HepG2 (cell line): ENCODE measurements at regions not wholly inside any gene's neighbourhood (a gene's known extent, or its start where the extent isn't known, plus 50 kb on each side); places are given as distances from the start of the nearest gene placed in this dataset.

ENCODE experiments used
- ATAC-seq: fragments of 200-7000 bp; cut with Tn5 transposase; 3 replicates; pipeline ENCODE4 v1.9.1; 2020; ENCODE audit warnings: mild to moderate bottlenecking, moderate library complexity
- BruUV-seq: library from RNA; stranded (reverse); fragments of 400-500 nt; replicated peaks from 2 replicates; lab custom pipeline; 2021; lab: Mats Ljungman, UMichigan
- CTCF ChIA-PET: fragments of 300-600 bp; formaldehyde crosslinking; extraction: SDS; loops from one replicate; lab custom pipeline; 2021; ENCODE audit warnings: low total read pairs, inconsistent platforms, low intra/inter-chr PET ratio; lab: Yijun Ruan, JAX
- POLR2A ChIA-PET: fragments of 350-600 bp; sonication (Branson Sonifier 250); formaldehyde crosslinking; loops from one replicate; lab custom pipeline; 2020; ENCODE audit warnings: antibody characterized with exemption, inconsistent platforms; lab: Yijun Ruan, JAX
- DNase-seq: peaks from one replicate; pipeline ENCODE4 v3.0.0-alpha.2; 2015; ENCODE audit warnings: low spot score
- FAIRE-seq: peaks from 3 replicates; lab custom pipeline; 2011; peaks lifted over from hg19 to GRCh38; lab: Jason Lieb, UNC
- H2AFZ ChIP-seq: one replicate; pipeline ENCODE4 v1.6.1; 2011; ENCODE audit warnings: low read length, inconsistent platforms
- H3K27ac ChIP-seq: fragments of 300-600 bp; 3 replicates; pipeline ENCODE4 v1.8.0; 2011; ENCODE audit warnings: mixed run types, mild to moderate bottlenecking, mixed read lengths, low read length, inconsistent platforms; ENCODE audit not compliant: insufficient read depth; ENCODE audit errors: extremely low read length
- H3K27me3 ChIP-seq, 2 experiments: fragments of 200-600 bp in 1 of 2; 2 replicates in 1 of 2; 3 replicates in 1 of 2; pipeline versions ENCODE4 v1.6.0 to v1.8.0; 2011; ENCODE audit warnings: low read length in 2 of 2, mild to moderate bottlenecking in 2 of 2, moderate library complexity in 2 of 2, inconsistent platforms in 1 of 2; ENCODE audit not compliant: insufficient read depth in 2 of 2, control insufficient read depth in 1 of 2
- H3K36me3 ChIP-seq, 2 experiments: fragments of 200-600 bp in 1 of 2; replicated peaks in 1 of 2; 2 replicates in 1 of 2; 3 replicates in 1 of 2; pipeline versions ENCODE4 v1.5.1 to v1.8.0; 2011; ENCODE audit warnings: low read length in 2 of 2, inconsistent platforms in 1 of 2; ENCODE audit not compliant: insufficient read depth in 2 of 2, control insufficient read depth in 1 of 2
- H3K4me1 ChIP-seq: 2 replicates; pipeline ENCODE4 v1.5.1; 2012; ENCODE audit warnings: low read length, inconsistent platforms; ENCODE audit not compliant: insufficient read depth
- H3K4me2 ChIP-seq: 2 replicates; pipeline ENCODE4 v1.6.0; 2011; ENCODE audit warnings: low read depth, low read length, inconsistent platforms
- H3K4me3 ChIP-seq, 3 experiments: fragments of 200-600 bp in 1 of 3; sonication (generic), shearing (Covaris generic) in 1 of 3; replicated peaks in 1 of 3; 2 replicates each; pipeline ENCODE4 v1.5.1; 2011 to 2016; ENCODE audit warnings: low read length in 3 of 3, inconsistent platforms in 2 of 3, low read depth in 2 of 3, mild to moderate bottlenecking in 2 of 3, control low read depth in 1 of 3, mixed read lengths in 1 of 3; ENCODE audit not compliant: insufficient read depth in 1 of 3
- H3K79me2 ChIP-seq: one replicate; pipeline ENCODE4 v1.6.1; 2011; ENCODE audit warnings: low read length, inconsistent platforms; ENCODE audit not compliant: insufficient read depth
- H3K9ac ChIP-seq: 2 replicates; pipeline ENCODE4 v1.6.0; 2011; ENCODE audit warnings: mild to moderate bottlenecking, low read depth, low read length, inconsistent platforms; ENCODE audit not compliant: insufficient read depth
- H3K9me3 ChIP-seq: 2 replicates; pipeline ENCODE4 v1.5.1; 2012; ENCODE audit warnings: mild to moderate bottlenecking, low read length
- H4K20me1 ChIP-seq: 2 replicates; pipeline ENCODE4 v1.6.0; 2011; ENCODE audit warnings: inconsistent platforms, mild to moderate bottlenecking, low read length, moderate library complexity; ENCODE audit not compliant: insufficient read depth
- CBX5 ChIP-seq: sonication (generic); formaldehyde crosslinking; IDR thresholded peaks from 2 replicates; pipeline ENCODE4 v1.4.0; 2020; ENCODE audit warnings: missing genetic modification reagents, borderline replicate concordance
- CENPX ChIP-seq: sonication (generic); formaldehyde crosslinking; IDR thresholded peaks from 2 replicates; pipeline ENCODE4 v1.9.0; 2021; ENCODE audit warnings: mild to moderate bottlenecking, missing genetic modification reagents, moderate library complexity
- CSRNP2 ChIP-seq: sonication (generic); formaldehyde crosslinking; conservative IDR thresholded peaks from 2 replicates; pipeline ENCODE4 v1.8.0; 2022; ENCODE audit warnings: low read depth, missing genetic modification reagents
- GLI4 ChIP-seq: sonication (generic); formaldehyde crosslinking; IDR thresholded peaks from 2 replicates; pipeline ENCODE4 v1.5.1; 2020; ENCODE audit warnings: missing genetic modification reagents, mild to moderate bottlenecking, moderate library complexity, borderline replicate concordance
- MED1 ChIP-seq: sonication (generic); formaldehyde crosslinking; IDR thresholded peaks from 2 replicates; pipeline ENCODE4 v1.4.0; 2020; ENCODE audit warnings: missing genetic modification reagents
- NR2F2 ChIP-seq: IDR thresholded peaks from 2 replicates; pipeline ENCODE4 v1.6.1; 2012; ENCODE audit warnings: low read depth, inconsistent platforms, borderline replicate concordance
- PHF20 ChIP-seq: sonication (generic); formaldehyde crosslinking; IDR thresholded peaks from 2 replicates; pipeline ENCODE4 v1.5.0; 2020; ENCODE audit warnings: mild to moderate bottlenecking, missing genetic modification reagents
- RNF219 ChIP-seq: sonication (generic); formaldehyde crosslinking; IDR thresholded peaks from 2 replicates; pipeline ENCODE4 v1.5.0; 2020; ENCODE audit warnings: mild to moderate bottlenecking, missing genetic modification reagents
- SP1 ChIP-seq, 2 experiments: fragments of 450-650 bp in 1 of 2; sonication (generic) in 1 of 2; formaldehyde crosslinking in 1 of 2; IDR thresholded peaks; 2 replicates each; pipeline versions ENCODE4 v1.4.0 to v1.6.1; 2016 to 2020; ENCODE audit warnings: missing genetic modification reagents in 1 of 2
- SPEN ChIP-seq: sonication (generic); formaldehyde crosslinking; IDR thresholded peaks from 2 replicates; pipeline ENCODE4 v1.5.1; 2020; ENCODE audit warnings: low read depth, mild to moderate bottlenecking, missing genetic modification reagents
- SRY ChIP-seq: sonication (generic); formaldehyde crosslinking; IDR thresholded peaks from 2 replicates; pipeline ENCODE4 v1.8.0; 2022; ENCODE audit warnings: mild to moderate bottlenecking, missing genetic modification reagents
- TEAD2 ChIP-seq: sonication (generic); formaldehyde crosslinking; IDR thresholded peaks from 2 replicates; pipeline ENCODE4 v1.9.0; 2021; ENCODE audit warnings: missing genetic modification reagents
- YY1 ChIP-seq: IDR thresholded peaks from 2 replicates; pipeline ENCODE4 v1.6.1; 2011; ENCODE audit warnings: low read length, low read depth, moderate library complexity, mild to moderate bottlenecking; ENCODE audit not compliant: insufficient read depth, insufficient replicate concordance
- ZKSCAN1 ChIP-seq: fragments of 150-350 bp; IDR thresholded peaks from 2 replicates; pipeline ENCODE4 v1.6.1; 2014; ENCODE audit warnings: low read length
- ZNF280B ChIP-seq: sonication (generic); formaldehyde crosslinking; IDR thresholded peaks from 2 replicates; pipeline ENCODE4 v1.5.0; 2020; ENCODE audit warnings: missing genetic modification reagents, mild to moderate bottlenecking, borderline replicate concordance
- ZNF30 ChIP-seq: sonication (generic); formaldehyde crosslinking; IDR thresholded peaks from 2 replicates; pipeline ENCODE4 v1.5.0; 2020; ENCODE audit warnings: mild to moderate bottlenecking, missing genetic modification reagents
- ZNF614 ChIP-seq: IDR thresholded peaks from 2 replicates; pipeline ENCODE4 v1.6.1; 2018; ENCODE audit warnings: missing biosample characterization, missing genetic modification reagents, inconsistent platforms, borderline replicate concordance
- ZNF713 ChIP-seq: sonication (generic); formaldehyde crosslinking; IDR thresholded peaks from 2 replicates; pipeline ENCODE4 v1.4.0; 2020; ENCODE audit warnings: mild to moderate bottlenecking, missing genetic modification reagents
- WGBS: methylation state at CpG from one replicate; pipeline ENCODE4 v1.1.6; 2017; ENCODE audit warnings: low lambda C conversion rate; 5-methylcytosine and 5-hydroxymethylcytosine counted together
- in situ Hi-C: cut with HindIII; loops from 2 replicates; pipeline ENCODE4 v1.10.0; 2017; ENCODE audit warnings: low pct_unique_long_range_greater_than_20kb; ENCODE audit not compliant: extremely low pct_ligation_motif_present
- intact Hi-C: fragments of 100-400 bp; cut with micrococcal nuclease; formaldehyde crosslinking; loops from one replicate; pipeline ENCODE4 v1.10.0; 2022; ENCODE audit not compliant: unreplicated experiment

GRCh38 chr6:33862536-33862935 is 58.7 kb upstream of the MLN start (continued):
- TF ChIP-seq SPEN (no peak), SRY (no peak), ZKSCAN1 (no peak), GLI4 (CRISPR knock-in tag) (no peak), ZNF713 (CRISPR knock-in tag) (no peak), TEAD2 (CRISPR knock-in tag) (no peak), SP1 (IDR thresholded peaks at IDR 0.05) (no peak), SP1 (CRISPR knock-in tag; IDR thresholded peaks at IDR 0.05) (no peak), ZNF280B (CRISPR knock-in tag) (no peak), CBX5 (no peak), CENPX (CRISPR knock-in tag) (no peak)
- TF ChIP-seq, all 625 proteins: peak for 0

GRCh38 chr6:33861722-33862121 is 57.9 kb upstream of the MLN start:
- POLR2A ChIA-PET, result no interaction called here
- no peak for ATAC-seq
- in situ Hi-C loops (no loop called here), intact Hi-C loops (no loop called here)
- Histone ChIP-seq H3K27me3 (peaks cover 4 to 49% of the 10 kb centered on the region in 2 experiments; a peak in 4 of 5 replicates), H3K4me1 (no peaks in the 10 kb centered on the region), H2AFZ (no peak overlapping the region), H3K4me3 (no peak overlapping the region), H3K9me3 (no peaks in the 10 kb centered on the region), H3K79me2 (no peaks in the 10 kb centered on the region), H3K9ac (no peak overlapping the region), H3K36me3 (no peaks in the 10 kb centered on the region)
- no TSS peak for BruUV-seq
- CTCF ChIA-PET, result no interaction called here
- DNase-seq, result no peak
- TF ChIP-seq ZNF30 (CRISPR knock-in tag) (no peak), RNF219 (no peak), PHF20 (CRISPR knock-in tag) (no peak), NR2F2 (no peak), YY1 (no peak), CSRNP2 (CRISPR knock-in tag) (no peak), ZNF614 (CRISPR knock-in tag) (no peak), MED1 (CRISPR knock-in tag) (no peak)
- TF ChIP-seq, all 625 proteins: peak for 0
- H3K27ac ChIP-seq, result no peak overlapping the region
- H4K20me1 ChIP-seq, result no peaks in the 10 kb centered on the region
- whole genome bisulfite sequencing, result 18% methylated on average over 2 of the region's 2 CpGs
- no peak overlapping the region for H3K4me2 ChIP-seq
- FAIRE-seq, result no peak
